ENCODE measurements at regions not wholly inside any gene's neighbourhood (a gene's known extent, or its start where the extent isn't known, plus 50 kb on each side); places are given as distances from the start of the nearest gene placed in this dataset.

DNA sequence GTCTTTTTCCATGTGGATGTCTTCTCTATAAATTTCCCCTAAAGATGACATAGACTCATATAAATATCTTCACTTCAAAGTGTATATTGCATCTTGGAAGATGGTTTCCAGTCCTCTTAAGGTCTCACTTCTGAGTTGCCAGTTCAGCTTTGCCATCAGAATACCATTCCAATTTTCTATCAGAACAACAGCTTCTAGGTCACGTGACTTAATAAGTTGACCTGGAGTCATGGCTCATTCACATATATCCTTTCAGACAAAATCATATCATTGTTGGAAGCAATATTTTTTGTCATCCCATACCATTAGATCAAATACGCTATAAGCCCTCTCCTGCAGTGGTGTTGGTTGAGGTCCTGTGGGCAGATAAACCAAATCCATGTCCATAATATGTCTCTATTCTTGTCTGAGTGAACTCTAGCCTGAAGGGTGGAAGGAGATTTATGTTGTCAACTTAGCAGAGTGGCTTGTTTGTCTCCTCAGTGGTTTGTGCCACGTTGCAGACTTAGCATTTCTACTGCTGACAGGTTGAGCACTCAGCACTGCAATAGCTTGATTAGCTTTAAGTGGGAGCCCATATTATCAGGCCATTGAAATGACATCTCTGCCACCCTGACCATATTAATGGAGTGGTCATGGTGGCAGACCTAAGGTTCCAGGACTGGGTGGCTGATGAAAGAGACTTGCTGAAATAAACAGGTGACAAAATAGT lies 123.6 kb upstream of the PCDH17 start:
- H3K79me2 ChIP-seq (replicated peaks; ENCODE audit: insufficient read depth): no peaks in the 10 kb centered on the region
- H3K4me3 Mint-ChIP-seq: no peak overlapping the region
- H3K4me3 ChIP-seq: no peak overlapping the region
- ATAC-seq (no peak), DNase-seq (ENCODE audit: low spot score) (no peak)
- no peaks in the 10 kb centered on the region for H3F3A ChIP-seq (replicated peaks; ENCODE audit: low read depth)
- H3K4me1 Mint-ChIP-seq: no peaks in the 10 kb centered on the region
- no peak overlapping the region for H2AFZ ChIP-seq
- H3K4me1 ChIP-seq (ENCODE audit: insufficient read depth): no peaks in the 10 kb centered on the region
- H3K27ac Mint-ChIP-seq: no peak overlapping the region
- no peaks in the 10 kb centered on the region for H3K36me3 Mint-ChIP-seq (ENCODE audit: low read depth)
- no peaks in the 10 kb centered on the region for H3K27me3 ChIP-seq (ENCODE audit: insufficient read depth)
- H4K20me1 ChIP-seq (replicated peaks; ENCODE audit: insufficient read depth): no peaks in the 10 kb centered on the region
- H3K9me3 Mint-ChIP-seq: no peaks in the 10 kb centered on the region
- no peak overlapping the region for H3K4me2 ChIP-seq
- H3K27ac ChIP-seq (ENCODE audit: low read depth): no peak overlapping the region
- no peaks in the 10 kb centered on the region for H3K36me3 ChIP-seq (ENCODE audit: insufficient read depth)
- no peak for TF ChIP-seq NANOG (IDR thresholded peaks at IDR 0.05; ENCODE audit: borderline replicate concordance)
- no peak for TF ChIP-seq STAT1 (IDR thresholded peaks at IDR 0.05; ENCODE audit: unreplicated experiment)
- no peak for TF ChIP-seq EZH2phosphoT487 (IDR thresholded peaks at IDR 0.05; ENCODE audit: unreplicated experiment)
- H3K27me3 Mint-ChIP-seq (ENCODE audit: insufficient read depth, low read depth, poor library complexity): no peaks in the 10 kb centered on the region
- no peaks in the 10 kb centered on the region for H3K9me2 ChIP-seq (ENCODE audit: insufficient read depth)

- no peaks in the 10 kb centered on the region for H3F3A ChIP-seq (replicated peaks; ENCODE audit: low read depth)
- H3K36me3 ChIP-seq (ENCODE audit: insufficient read depth): no peaks in the 10 kb centered on the region
- no peaks in the 10 kb centered on the region for H3K27me3 ChIP-seq (ENCODE audit: insufficient read depth)
- H3K27ac ChIP-seq (ENCODE audit: low read depth): no peak overlapping the region
- Mint-ChIP-seq H3K4me3 (no peak overlapping the region), H3K27ac (no peak overlapping the region), H3K36me3 (ENCODE audit: low read depth) (no peaks in the 10 kb centered on the region), H3K27me3 (ENCODE audit: insufficient read depth, low read depth, poor library complexity) (no peaks in the 10 kb centered on the region), H3K4me1 (no peaks in the 10 kb centered on the region), H3K9me3 (no peaks in the 10 kb centered on the region)
- H3K79me2 ChIP-seq (replicated peaks; ENCODE audit: insufficient read depth): no peaks in the 10 kb centered on the region
- H3K4me2 ChIP-seq: no peak overlapping the region
- no peaks in the 10 kb centered on the region for H3K4me1 ChIP-seq (ENCODE audit: insufficient read depth)
- ATAC-seq: no peak
- no peak overlapping the region; the same call in 1 of the 2 replicates for H2AFZ ChIP-seq
- no peak for DNase-seq (ENCODE audit: low spot score)
- no peaks in the 10 kb centered on the region for H3K9me2 ChIP-seq (ENCODE audit: insufficient read depth)
- no peak overlapping the region for H3K4me3 ChIP-seq
- no peaks in the 10 kb centered on the region for H4K20me1 ChIP-seq (replicated peaks; ENCODE audit: insufficient read depth)
- TF ChIP-seq JUNB (IDR thresholded peaks at IDR 0.05; ENCODE audit: unreplicated experiment) (no peak), REST (IDR thresholded peaks at IDR 0.05; ENCODE audit: unreplicated experiment) (no peak), CTCF (conservative IDR thresholded peaks at IDR 0.05; ENCODE audit: low read depth in 2 of 2) (no peak), EZH2phosphoT487 (IDR thresholded peaks at IDR 0.05; ENCODE audit: unreplicated experiment) (no peak), CREB1 (CRISPR knock-in tag; IDR thresholded peaks at IDR 0.05; ENCODE audit: low read depth) (no peak), ETS1 (IDR thresholded peaks at IDR 0.05) (no peak), ZNF114 (CRISPR knock-in tag; IDR thresholded peaks at IDR 0.05) (no peak)
Measured at GRCh38 chr13:57511603-57512002, 119.9 kb upstream of the PCDH17 start.

All from GM23338 (cell line).